ENCODE measurements at regions not wholly inside any gene's neighbourhood (a gene's known extent, or its start where the extent isn't known, plus 50 kb on each side); places are given as distances from the start of the nearest gene placed in this dataset.

DNA sequence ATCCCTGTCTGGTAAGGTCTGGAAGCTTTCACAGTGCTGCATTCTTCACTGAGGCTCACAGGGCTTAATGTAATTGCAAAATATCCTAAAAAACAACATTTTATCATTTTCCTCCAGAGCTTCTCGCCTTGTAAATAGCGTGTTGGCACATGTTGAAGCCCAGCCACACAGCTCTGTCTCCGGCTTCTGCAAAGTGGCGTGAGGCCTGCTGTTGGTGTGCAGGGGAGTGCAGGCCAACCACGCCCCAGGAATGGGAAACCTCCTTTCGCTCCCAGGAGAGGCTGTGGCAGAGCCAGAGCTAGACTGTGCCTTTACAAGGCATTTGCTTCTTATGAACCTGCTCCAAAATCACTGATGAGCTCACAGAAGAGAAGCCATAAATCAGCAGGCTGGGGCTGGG lies 248.2 kb upstream of the MAF start:
- no peaks in the 10 kb centered on the region for H3K36me3 Mint-ChIP-seq (ENCODE audit: unreplicated experiment)
- TF ChIP-seq, protein P1, sequence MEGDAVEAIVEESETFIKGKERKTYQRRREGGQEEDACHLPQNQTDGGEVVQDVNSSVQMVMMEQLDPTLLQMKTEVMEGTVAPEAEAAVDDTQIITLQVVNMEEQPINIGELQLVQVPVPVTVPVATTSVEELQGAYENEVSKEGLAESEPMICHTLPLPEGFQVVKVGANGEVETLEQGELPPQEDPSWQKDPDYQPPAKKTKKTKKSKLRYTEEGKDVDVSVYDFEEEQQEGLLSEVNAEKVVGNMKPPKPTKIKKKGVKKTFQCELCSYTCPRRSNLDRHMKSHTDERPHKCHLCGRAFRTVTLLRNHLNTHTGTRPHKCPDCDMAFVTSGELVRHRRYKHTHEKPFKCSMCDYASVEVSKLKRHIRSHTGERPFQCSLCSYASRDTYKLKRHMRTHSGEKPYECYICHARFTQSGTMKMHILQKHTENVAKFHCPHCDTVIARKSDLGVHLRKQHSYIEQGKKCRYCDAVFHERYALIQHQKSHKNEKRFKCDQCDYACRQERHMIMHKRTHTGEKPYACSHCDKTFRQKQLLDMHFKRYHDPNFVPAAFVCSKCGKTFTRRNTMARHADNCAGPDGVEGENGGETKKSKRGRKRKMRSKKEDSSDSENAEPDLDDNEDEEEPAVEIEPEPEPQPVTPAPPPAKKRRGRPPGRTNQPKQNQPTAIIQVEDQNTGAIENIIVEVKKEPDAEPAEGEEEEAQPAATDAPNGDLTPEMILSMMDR (IDR thresholded peaks at IDR 0.05) = no peak
- no peak overlapping the region for H3K4me3 Mint-ChIP-seq (ENCODE audit: unreplicated experiment)
- peaks cover 11% of the 10 kb centered on the region for H3K27me3 Mint-ChIP-seq (ENCODE audit: unreplicated experiment)
- no peak for DNase-seq (ENCODE audit: extremely low spot score, unreplicated experiment)
- peaks cover 16% of the 10 kb centered on the region for H3K9me3 Mint-ChIP-seq (ENCODE audit: unreplicated experiment)
- no peak overlapping the region for H3K27ac Mint-ChIP-seq (ENCODE audit: unreplicated experiment)
- no peaks in the 10 kb centered on the region for H3K4me1 Mint-ChIP-seq (ENCODE audit: unreplicated experiment)

DNA sequence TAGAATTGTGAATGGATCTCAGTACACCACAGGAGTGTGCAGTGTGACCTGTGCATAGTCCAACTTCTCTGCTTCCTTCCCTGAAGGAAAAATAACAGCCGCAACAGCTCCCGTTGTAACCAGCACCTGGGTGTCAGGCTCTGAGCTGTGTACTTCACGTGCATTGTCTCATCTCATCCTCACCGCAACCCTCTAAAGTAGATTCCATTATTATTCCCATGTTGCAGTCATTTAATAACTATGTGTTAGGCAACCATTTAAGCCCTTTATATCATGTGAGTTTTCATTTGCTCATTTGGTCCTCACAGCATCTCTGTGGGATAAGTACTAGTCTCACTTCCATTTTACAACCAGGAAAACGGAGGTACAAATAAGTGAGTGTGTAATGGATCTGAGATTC lies 247.0 kb upstream of the MAF start:
- Mint-ChIP-seq H3K9me3 (ENCODE audit: unreplicated experiment) (peaks cover 7% of the 10 kb centered on the region), H3K4me1 (ENCODE audit: unreplicated experiment) (no peaks in the 10 kb centered on the region), H3K4me3 (ENCODE audit: unreplicated experiment) (no peak overlapping the region)

GRCh38 chr16:79847101-79847500 lies 246.6 kb upstream of the MAF start:
- Mint-ChIP-seq H3K4me3 (ENCODE audit: unreplicated experiment) (no peak overlapping the region), H3K4me1 (ENCODE audit: unreplicated experiment) (no peaks in the 10 kb centered on the region), H3K9me3 (ENCODE audit: unreplicated experiment) (peaks cover 3% of the 10 kb centered on the region), H3K36me3 (ENCODE audit: unreplicated experiment) (no peaks in the 10 kb centered on the region), H3K27me3 (ENCODE audit: unreplicated experiment) (peaks cover 7% of the 10 kb centered on the region), H3K27ac (ENCODE audit: unreplicated experiment) (no peak overlapping the region)
- TF ChIP-seq, protein P1 (IDR thresholded peaks at IDR 0.05) = no peak
- DNase-seq (ENCODE audit: extremely low spot score, unreplicated experiment) = no peak

More for the DNA sequence above, 247.0 kb upstream of the MAF start:
- Mint-ChIP-seq H3K36me3 (ENCODE audit: unreplicated experiment) (no peaks in the 10 kb centered on the region), H3K27ac (ENCODE audit: unreplicated experiment) (no peak overlapping the region), H3K27me3 (ENCODE audit: unreplicated experiment) (peaks cover 7% of the 10 kb centered on the region)
- TF ChIP-seq, protein P1 (IDR thresholded peaks at IDR 0.05) = no peak
- DNase-seq (ENCODE audit: extremely low spot score, unreplicated experiment) = no peak

GRCh38 chr16:79845734-79846135 lies 245.2 kb upstream of the MAF start:
- Mint-ChIP-seq H3K36me3 (ENCODE audit: unreplicated experiment) (no peaks in the 10 kb centered on the region), H3K27ac (ENCODE audit: unreplicated experiment) (no peak overlapping the region), H3K4me1 (ENCODE audit: unreplicated experiment) (no peaks in the 10 kb centered on the region), H3K4me3 (ENCODE audit: unreplicated experiment) (no peak overlapping the region), H3K27me3 (ENCODE audit: unreplicated experiment) (peaks cover 5% of the 10 kb centered on the region), H3K9me3 (ENCODE audit: unreplicated experiment) (no peaks in the 10 kb centered on the region)
- no peak for DNase-seq (ENCODE audit: extremely low spot score, unreplicated experiment)
- TF ChIP-seq, protein P1 (IDR thresholded peaks at IDR 0.05) = no peak

DNA sequence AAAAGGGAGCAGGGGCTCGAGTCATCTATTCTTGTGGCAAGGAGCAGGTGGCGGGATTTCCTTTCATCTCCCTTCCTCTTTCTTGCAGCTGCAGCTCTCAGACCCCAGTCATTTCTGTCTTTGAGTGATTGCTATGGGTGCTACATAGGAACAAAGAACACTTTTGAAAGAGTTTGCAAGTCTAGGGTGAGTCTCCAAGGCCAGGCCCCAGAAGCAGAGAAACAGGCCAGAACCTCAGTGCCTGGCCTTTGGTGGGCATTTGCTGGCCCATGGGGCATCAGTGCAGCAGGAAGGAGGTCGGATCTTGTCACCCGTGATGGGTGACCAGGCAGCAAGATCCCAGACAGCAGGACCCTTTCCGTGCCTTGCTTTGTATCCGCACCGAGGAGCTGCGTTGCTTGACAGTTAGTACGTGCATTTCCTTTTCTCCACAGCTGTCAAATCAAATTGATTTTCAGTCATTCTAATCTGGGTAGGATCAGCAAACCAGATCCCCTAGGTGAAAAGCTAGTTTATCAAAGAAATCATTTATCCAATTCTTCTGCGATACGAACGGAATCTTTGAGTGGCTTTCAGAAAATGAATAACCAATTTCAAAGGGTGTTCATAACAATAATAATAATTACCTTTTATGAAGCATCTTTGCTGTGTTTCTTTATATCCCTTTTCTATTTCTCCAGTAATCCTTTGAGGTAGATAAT lies 244.6 kb upstream of the MAF start:
- no peak overlapping the region for H3K4me3 Mint-ChIP-seq (ENCODE audit: unreplicated experiment)
- TF ChIP-seq, protein P1 (IDR thresholded peaks at IDR 0.05) = no peak
- H3K27ac Mint-ChIP-seq (ENCODE audit: unreplicated experiment) = no peak overlapping the region
- no peaks in the 10 kb centered on the region for H3K36me3 Mint-ChIP-seq (ENCODE audit: unreplicated experiment)
- H3K9me3 Mint-ChIP-seq (ENCODE audit: unreplicated experiment) = no peaks in the 10 kb centered on the region
- no peak for DNase-seq (ENCODE audit: extremely low spot score, unreplicated experiment)
- no peaks in the 10 kb centered on the region for H3K4me1 Mint-ChIP-seq (ENCODE audit: unreplicated experiment)
- H3K27me3 Mint-ChIP-seq (ENCODE audit: unreplicated experiment) = peaks cover 2% of the 10 kb centered on the region

Data from osteocyte (in vitro differentiated cells).